ENCODE measurements at regions not wholly inside any gene's neighbourhood (a gene's known extent, or its start where the extent isn't known, plus 50 kb on each side); places are given as distances from the start of the nearest gene placed in this dataset.

DNA sequence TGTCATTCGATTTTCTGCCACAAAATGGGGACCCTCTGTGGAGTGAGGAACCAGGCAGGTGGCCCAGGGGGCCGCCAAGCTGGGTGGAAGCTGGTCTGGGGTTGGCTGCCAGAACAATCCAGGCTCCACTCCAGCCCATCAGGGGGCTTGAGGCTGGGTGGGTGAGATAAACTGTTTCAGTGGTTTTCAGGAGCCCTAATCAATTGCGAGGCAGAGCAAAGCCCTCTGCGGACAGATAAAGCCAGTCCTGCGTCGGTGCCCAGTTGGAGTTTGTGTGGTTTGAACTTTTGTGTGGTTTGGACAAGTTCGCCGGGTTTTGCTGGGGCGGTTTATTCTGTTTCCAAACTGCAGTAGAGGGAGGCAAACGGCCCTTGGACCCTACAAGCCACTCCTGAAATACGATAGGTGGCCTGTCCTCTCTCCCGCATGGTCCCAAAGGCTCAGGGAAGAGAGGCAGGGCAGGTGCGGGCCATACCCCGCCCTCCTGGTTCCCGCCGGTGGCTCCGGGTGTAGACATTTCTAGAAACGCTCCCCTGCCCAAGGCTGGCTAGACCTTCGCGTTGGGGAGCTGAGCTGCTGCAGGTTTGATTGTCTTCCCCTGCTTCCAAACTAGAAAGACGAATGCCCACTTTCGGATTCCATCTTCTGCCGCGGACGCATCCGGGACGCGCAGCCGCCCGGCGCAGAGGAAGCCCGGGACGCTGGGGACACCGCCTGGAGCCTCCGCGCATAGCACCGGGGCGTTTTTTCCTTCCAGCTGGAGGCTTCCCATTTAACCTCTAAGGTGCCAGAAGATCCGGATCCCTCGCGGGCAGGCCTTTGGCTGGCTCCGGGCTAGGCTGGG is 169.0 kb upstream of the BCOR start:
- peak; percentile 57 to 86 for DNase-seq (ENCODE audit: low spot score in 2 of 2)
- no peaks in the 10 kb centered on the region for H3K27me3 ChIP-seq (ENCODE audit: low read depth)
- in situ Hi-C loops (cut with MboI; ENCODE audit: low sequenced_read_pairs), result loop anchor here (10.0 kb wide), 1 partner anchor 182 kb away; no protein-coding TSS in a partner anchor
- H3K9me3 ChIP-seq, result no peaks in the 10 kb centered on the region
- H3K4me3 ChIP-seq, result peak overlapping the region; percentile 34
- no peaks in the 10 kb centered on the region for H3K36me3 ChIP-seq (replicated peaks)
- peaks cover 12% of the 10 kb centered on the region for H3K4me1 ChIP-seq

DNA sequence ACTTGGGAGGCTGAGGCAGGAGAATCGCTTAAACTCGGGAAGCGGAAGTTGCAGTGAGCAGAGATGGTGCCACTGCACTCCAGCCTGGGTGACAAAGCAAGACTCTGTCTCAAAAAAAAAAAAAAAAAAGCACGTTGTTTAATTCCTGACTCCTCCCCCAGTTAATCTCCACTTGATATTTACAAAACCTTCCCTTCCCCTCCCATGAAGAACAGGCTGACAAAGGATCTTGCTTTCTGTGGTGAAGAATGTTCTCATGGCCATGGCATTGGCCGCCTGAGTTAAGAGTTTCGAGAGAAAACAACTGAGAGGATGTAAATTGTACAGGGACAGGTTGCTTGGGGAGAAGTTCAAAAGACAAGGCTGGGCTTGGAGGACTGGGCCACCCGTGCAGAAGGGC is 168.2 kb upstream of the BCOR start:
- no peaks in the 10 kb centered on the region for H3K27me3 ChIP-seq (ENCODE audit: low read depth)
- no peak for DNase-seq (ENCODE audit: low spot score in 2 of 2)
- in situ Hi-C loops (cut with MboI; ENCODE audit: low sequenced_read_pairs), result loop anchor here (10.0 kb wide), 1 partner anchor 181 kb away; no protein-coding TSS in a partner anchor
- no peak overlapping the region for H3K4me3 ChIP-seq
- no peaks in the 10 kb centered on the region for H3K9me3 ChIP-seq
- H3K36me3 ChIP-seq (replicated peaks), result no peaks in the 10 kb centered on the region
- H3K4me1 ChIP-seq, result peaks cover 12% of the 10 kb centered on the region

DNA sequence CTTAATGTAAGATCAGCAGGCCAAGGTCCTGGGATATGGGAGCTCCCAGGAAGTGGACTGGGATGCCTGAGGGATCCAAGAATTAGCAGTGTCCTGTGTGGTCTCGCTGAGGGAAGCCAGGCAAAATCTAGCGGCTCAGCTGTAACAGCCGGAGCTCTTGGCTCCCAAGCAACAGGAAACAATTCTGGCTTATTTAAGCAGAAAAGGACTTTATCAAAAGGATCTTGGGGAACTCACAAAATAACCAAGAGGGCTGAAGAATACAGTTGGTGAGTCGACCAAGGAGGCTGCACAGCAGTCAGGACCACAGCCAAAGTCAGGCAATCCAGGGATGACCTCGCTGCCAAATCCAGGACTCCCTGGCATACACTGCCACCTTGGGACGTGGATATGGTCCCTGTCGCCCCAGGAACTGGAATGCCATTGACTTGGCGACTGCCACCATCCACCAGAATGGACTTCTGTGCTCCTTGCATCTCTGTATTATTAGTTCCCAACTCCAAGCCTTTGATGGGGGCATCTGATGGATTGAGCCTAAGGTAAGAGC is 165.3 kb upstream of the BCOR start:
- in situ Hi-C loops (cut with MboI; ENCODE audit: low sequenced_read_pairs), result loop anchor here (10.0 kb wide), 1 partner anchor 178 kb away; no protein-coding TSS in a partner anchor
- H3K9me3 ChIP-seq, result no peaks in the 10 kb centered on the region
- no peaks in the 10 kb centered on the region for H3K36me3 ChIP-seq (replicated peaks)
- H3K4me3 ChIP-seq, result no peak overlapping the region
- peaks cover 12% of the 10 kb centered on the region for H3K4me1 ChIP-seq
- H3K27me3 ChIP-seq (ENCODE audit: low read depth), result no peaks in the 10 kb centered on the region
- no peak for DNase-seq (ENCODE audit: low spot score in 2 of 2)

DNA sequence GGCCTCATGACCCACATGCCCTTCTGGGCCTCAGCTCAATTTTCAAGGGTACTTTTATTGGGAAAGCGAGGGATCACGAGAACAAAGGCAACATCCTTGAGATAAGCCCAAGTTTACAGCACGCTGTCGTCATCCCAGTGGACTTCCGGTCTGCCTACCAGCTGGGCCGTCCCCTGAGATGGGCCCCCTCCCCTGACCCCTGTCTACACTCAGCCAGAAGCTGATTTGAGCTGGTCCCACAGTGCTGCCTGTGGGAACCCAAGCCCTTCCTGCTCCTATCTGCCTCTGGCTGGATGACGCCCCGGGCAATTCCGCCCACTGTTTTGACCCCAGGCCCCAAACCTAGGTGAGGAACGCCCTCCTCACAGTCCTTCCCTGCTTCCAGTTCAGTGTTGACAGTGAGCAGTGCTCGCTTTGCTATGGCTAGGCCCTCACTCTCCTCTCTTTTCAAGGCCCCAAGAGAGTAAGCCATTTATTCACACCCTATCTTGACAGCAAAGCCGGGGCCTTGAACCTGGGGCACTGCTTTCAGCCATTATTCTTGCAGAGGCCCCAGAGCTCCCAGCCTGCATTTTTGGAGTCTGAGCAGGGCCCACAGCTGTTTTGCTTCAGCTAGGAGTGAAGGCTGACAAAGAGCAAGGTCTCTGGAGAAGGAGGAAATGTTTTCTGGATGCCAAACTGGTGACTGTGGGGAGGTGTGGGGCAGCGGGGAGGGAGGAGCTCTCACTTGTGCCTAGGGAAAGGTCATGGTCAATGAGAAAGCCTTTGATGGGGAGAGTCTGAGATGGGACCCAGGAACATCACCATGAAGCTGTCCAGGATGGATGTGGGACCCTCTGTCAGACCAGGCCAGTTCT is 164.6 kb upstream of the BCOR start:
- DNase-seq (ENCODE audit: low spot score in 2 of 2), result no peak
- peaks cover 11% of the 10 kb centered on the region for H3K4me1 ChIP-seq
- no peaks in the 10 kb centered on the region for H3K27me3 ChIP-seq (ENCODE audit: low read depth)
- no peaks in the 10 kb centered on the region for H3K9me3 ChIP-seq
- H3K4me3 ChIP-seq, result no peak overlapping the region
- no peaks in the 10 kb centered on the region for H3K36me3 ChIP-seq (replicated peaks)
- in situ Hi-C loops (cut with MboI; ENCODE audit: low sequenced_read_pairs), result loop anchor here (10.0 kb wide), 1 partner anchor 178 kb away; no protein-coding TSS in a partner anchor

DNA sequence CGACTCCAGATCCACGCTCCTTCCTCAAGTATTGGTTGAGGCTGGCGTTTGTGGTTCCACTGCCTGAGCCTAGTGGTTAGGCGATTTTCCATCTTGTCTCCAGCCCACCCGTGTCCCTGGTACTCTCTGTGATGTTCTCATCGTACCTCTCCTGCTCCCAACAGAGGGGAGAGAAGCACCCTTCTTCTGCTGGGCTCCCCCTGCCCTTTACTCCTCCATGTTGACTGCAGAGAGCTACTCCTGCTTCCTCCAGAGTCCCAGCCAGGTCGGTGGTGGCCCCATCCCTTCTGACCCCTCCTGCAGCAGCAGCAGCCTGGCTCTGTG is 164.0 kb upstream of the BCOR start:
- Histone ChIP-seq H3K9me3 (no peaks in the 10 kb centered on the region), H3K4me3 (no peak overlapping the region), H3K4me1 (peaks cover 7% of the 10 kb centered on the region), H3K36me3 (replicated peaks) (no peaks in the 10 kb centered on the region), H3K27me3 (ENCODE audit: low read depth) (no peaks in the 10 kb centered on the region)
- no peak for DNase-seq (ENCODE audit: low spot score in 2 of 2)
- in situ Hi-C loops (cut with MboI; ENCODE audit: low sequenced_read_pairs), result loop anchor here (10.0 kb wide), 1 partner anchor 177 kb away; no protein-coding TSS in a partner anchor

DNA sequence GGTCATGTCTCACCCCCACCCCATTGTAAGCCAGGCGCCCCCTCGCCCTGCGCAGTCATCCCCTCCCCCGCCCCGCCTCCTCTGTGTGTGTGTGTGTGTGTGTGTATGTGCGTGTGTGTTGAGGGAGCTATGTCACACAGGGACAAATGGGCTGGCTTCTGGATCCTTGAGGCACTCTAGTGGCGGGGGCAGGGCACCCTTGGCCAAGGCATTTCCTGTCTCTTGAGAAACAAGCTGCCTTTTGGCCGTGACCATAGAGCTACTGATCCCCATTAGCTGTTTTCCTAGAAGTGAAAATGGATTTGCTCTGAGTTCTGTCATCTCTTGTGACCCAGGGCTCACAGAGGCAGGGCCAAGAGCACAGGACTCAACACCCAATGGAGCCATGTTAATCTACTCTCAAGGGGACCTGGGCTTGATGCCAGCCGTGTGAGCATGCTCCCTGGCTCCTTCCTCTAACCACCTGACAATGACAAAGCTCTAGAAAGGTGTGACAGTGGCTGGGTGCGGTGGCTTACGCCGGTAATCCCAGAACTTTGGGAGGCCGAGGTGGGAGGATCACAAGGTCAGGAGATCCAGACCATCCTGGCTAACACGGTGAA is 162.5 kb upstream of the BCOR start:
- no peaks in the 10 kb centered on the region for H3K4me1 ChIP-seq
- in situ Hi-C loops (cut with MboI; ENCODE audit: low sequenced_read_pairs), result loop anchor here (10.0 kb wide), 1 partner anchor 175 kb away; no protein-coding TSS in a partner anchor
- no peaks in the 10 kb centered on the region for H3K9me3 ChIP-seq
- no peaks in the 10 kb centered on the region for H3K27me3 ChIP-seq (ENCODE audit: low read depth)
- DNase-seq (ENCODE audit: low spot score in 2 of 2), result no peak
- no peaks in the 10 kb centered on the region for H3K36me3 ChIP-seq (replicated peaks)
- H3K4me3 ChIP-seq, result no peak overlapping the region

DNA sequence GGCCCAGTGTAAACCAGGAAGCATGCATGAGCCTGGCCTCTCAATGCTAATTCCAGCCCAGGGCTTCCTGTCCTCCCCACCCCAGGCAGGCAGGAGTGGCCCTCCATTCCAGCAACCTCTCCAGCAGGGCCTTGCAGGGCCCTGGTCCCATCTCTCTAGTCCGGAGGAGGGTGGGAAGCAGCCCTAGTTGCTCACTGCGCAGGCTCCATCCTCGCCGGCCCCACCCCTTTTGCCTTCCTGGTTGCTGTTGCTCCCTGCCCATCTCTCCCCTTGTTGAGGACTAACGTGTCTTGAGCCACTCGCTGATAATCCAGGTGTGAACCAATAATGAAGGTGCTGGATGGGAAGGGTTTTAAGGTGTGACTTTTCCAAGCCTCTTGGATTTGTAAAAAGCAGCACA is 161.2 kb upstream of the BCOR start:
- in situ Hi-C loops (cut with MboI; ENCODE audit: low sequenced_read_pairs), result no loop called here
- H3K27me3 ChIP-seq (ENCODE audit: low read depth), result no peaks in the 10 kb centered on the region
- no peaks in the 10 kb centered on the region for H3K9me3 ChIP-seq
- no peaks in the 10 kb centered on the region for H3K4me1 ChIP-seq
- H3K4me3 ChIP-seq, result no peak overlapping the region
- no peaks in the 10 kb centered on the region for H3K36me3 ChIP-seq (replicated peaks)
- no peak for DNase-seq (ENCODE audit: low spot score in 2 of 2)

DNA sequence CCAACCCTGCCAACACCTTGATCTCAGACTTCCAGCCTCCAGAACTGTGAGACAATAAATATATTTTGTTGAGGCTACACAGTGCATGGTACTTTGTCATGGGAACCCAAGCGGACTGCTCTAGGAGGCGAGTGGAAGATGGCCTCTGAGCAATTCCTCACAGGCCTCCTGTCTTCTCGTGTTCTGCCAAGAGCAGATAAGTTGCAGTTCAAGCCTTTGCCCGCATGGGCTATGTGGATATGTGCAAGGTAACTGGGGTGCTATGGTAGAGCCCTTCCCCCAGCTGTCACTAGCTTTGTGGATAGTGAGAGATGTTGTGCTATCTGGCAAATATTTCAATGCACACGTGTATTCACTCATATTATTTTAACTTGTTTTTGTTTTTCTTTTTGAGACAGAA is 156.0 kb upstream of the BCOR start:
- H3K4me1 ChIP-seq, result no peaks in the 10 kb centered on the region
- in situ Hi-C loops (cut with MboI; ENCODE audit: low sequenced_read_pairs), result no loop called here
- no peaks in the 10 kb centered on the region for H3K27me3 ChIP-seq (ENCODE audit: low read depth)
- H3K36me3 ChIP-seq (replicated peaks), result no peaks in the 10 kb centered on the region
- no peak for DNase-seq (ENCODE audit: low spot score in 2 of 2)
- no peaks in the 10 kb centered on the region for H3K9me3 ChIP-seq
- H3K4me3 ChIP-seq, result no peak overlapping the region

DNA sequence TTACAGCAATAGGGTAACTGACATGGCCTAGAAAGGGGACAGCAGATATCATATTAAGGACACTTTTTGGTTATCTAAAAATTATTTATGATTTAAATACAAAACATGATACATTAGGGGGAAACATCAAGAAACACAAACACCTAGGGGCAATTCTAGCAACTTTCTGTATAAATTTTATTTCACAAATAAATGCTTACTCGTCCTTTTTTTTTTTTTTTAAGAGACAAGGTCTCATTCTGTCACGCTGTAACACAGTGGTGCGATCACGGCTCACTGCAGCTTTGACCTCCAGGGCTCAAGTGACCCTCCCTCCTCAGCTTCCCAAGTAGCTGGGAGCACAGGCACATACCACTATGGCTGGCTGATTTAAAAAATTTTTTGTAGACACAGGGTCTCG is 151.8 kb upstream of the BCOR start:
- Histone ChIP-seq H3K36me3 (replicated peaks) (no peaks in the 10 kb centered on the region), H3K4me1 (no peaks in the 10 kb centered on the region), H3K27me3 (ENCODE audit: low read depth) (no peaks in the 10 kb centered on the region), H3K4me3 (no peak overlapping the region), H3K9me3 (no peaks in the 10 kb centered on the region)
- no peak for DNase-seq (ENCODE audit: low spot score in 2 of 2)
- in situ Hi-C loops (cut with MboI; ENCODE audit: low sequenced_read_pairs), result no loop called here

DNA sequence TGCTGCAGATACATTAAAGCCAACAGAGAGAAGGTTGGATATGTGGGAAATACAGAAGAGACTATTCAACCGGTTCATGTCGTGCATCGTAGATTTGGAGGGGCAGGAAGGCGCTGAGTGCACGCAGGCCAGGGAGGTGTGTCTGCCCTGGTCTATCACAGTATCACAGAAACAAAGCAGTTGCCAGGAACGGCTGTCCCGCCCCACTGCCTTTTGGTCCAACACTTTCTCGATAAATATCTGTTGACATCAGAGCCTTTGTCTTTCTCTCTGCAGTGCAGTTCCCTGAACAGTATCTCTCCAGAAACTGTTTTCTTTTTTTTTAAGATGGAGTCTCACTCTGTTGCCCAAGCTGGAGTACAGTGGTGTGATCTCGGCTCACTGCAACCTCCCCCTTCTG is 151.1 kb upstream of the BCOR start:
- H3K36me3 ChIP-seq (replicated peaks), result no peaks in the 10 kb centered on the region
- no peaks in the 10 kb centered on the region for H3K9me3 ChIP-seq
- no peak for DNase-seq (ENCODE audit: low spot score in 2 of 2)
- H3K4me1 ChIP-seq, result no peaks in the 10 kb centered on the region
- H3K27me3 ChIP-seq (ENCODE audit: low read depth), result no peaks in the 10 kb centered on the region
- in situ Hi-C loops (cut with MboI; ENCODE audit: low sequenced_read_pairs), result no loop called here
- no peak overlapping the region for H3K4me3 ChIP-seq

DNA sequence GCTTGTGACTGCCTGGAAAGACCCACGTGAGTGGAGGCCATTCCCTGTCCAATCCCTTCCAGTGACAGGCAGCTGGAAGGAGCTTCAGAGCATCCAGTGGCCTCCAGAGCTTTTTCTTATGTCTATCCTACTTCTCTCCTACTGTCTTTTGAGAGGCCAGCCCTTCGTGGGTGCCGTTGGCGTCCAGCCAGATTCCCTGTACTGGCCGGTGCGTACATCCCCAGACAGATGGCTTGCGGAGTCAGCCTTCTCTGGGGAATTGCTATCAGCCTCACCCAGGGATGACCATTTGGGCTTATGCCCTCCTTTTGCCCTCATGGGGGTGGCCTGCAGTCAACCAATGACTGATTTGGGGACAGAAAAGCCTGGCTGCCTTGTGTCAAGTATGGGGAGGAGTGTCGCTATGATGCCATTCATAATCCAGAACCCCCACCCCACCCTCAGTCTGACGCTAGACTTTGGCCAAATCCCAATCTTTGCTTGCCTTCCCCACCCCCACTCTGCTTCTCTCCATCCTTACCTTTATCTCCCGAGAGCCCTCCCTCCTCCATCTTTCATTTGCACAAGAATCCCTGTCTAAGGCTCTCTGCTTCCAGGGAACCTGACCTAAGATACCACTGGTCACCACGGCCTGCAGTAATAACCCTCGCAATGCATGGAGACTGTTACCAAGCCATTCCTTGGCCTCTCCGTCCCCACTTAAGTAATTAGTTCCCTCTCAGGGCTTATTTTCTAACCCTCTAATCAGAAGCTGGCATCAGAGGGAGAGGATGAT is 150.3 kb upstream of the BCOR start:
- in situ Hi-C loops (cut with MboI; ENCODE audit: low sequenced_read_pairs), result no loop called here
- Histone ChIP-seq H3K4me1 (no peaks in the 10 kb centered on the region), H3K27me3 (ENCODE audit: low read depth) (no peaks in the 10 kb centered on the region), H3K4me3 (no peak overlapping the region), H3K36me3 (replicated peaks) (no peaks in the 10 kb centered on the region), H3K9me3 (no peaks in the 10 kb centered on the region)
- DNase-seq (ENCODE audit: low spot score in 2 of 2), result no peak

DNA sequence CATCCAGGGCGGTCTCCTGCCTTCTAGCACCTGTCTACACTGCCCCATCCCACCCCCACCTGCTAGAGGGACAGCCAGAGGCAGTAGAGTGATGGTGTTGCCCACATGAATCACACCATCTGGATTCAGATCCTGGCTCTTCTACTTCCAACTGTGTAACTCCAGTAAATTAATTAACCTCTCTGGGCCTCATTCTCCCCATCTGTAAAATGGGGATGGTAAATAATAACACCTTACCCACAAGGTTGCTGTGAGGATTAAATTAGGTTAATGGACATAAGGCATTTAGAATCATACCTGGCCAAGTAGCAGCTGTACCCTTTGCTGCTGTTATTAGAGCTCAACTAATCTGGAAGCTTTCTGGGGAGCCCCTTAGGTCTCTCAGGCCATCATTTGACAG is 149.6 kb upstream of the BCOR start:
- Histone ChIP-seq H3K4me3 (no peak overlapping the region), H3K36me3 (replicated peaks) (no peaks in the 10 kb centered on the region), H3K4me1 (no peaks in the 10 kb centered on the region), H3K9me3 (no peaks in the 10 kb centered on the region), H3K27me3 (ENCODE audit: low read depth) (no peaks in the 10 kb centered on the region)
- DNase-seq (ENCODE audit: low spot score in 2 of 2), result no peak
- in situ Hi-C loops (cut with MboI; ENCODE audit: low sequenced_read_pairs), result no loop called here

DNA sequence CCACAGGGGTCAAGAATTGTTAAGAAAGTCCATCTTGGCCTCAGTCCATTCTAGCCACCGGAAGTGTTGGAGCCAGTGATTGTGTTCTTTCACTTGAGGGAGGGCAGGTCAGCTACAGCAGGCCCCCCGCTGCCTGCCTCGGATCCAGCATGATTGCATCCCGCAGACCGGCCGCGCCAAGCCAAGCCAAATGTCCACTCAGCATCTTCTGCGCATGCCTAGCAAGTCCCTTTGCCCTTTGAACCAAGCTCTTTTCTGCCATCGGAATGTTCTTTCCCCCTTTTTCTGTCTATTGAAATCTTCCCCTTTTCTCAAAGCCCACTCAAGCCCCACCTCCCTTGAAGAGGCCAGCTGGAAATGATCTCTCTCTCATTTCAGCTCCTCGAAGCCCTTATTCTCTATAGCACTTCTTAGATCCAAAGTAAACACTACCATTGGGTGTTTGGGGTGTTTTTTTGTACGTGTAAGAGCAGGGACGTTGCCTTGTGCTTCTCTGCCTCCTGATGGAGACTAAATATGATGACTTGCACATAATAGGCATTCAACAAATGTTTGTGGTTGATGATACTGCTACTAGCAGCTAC is 147.8 kb upstream of the BCOR start:
- Histone ChIP-seq H3K9me3 (no peaks in the 10 kb centered on the region), H3K27me3 (ENCODE audit: low read depth) (no peaks in the 10 kb centered on the region)
- in situ Hi-C loops (cut with MboI; ENCODE audit: low sequenced_read_pairs), result no loop called here

More for the DNA sequence above, 147.8 kb upstream of the BCOR start:
- no peaks in the 10 kb centered on the region for H3K4me1 ChIP-seq
- H3K36me3 ChIP-seq (replicated peaks), result no peaks in the 10 kb centered on the region
- DNase-seq (ENCODE audit: low spot score in 2 of 2), result no peak
- H3K4me3 ChIP-seq, result no peak overlapping the region

Data from HAP-1 (cell line).